ENCODE measurements at regions not wholly inside any gene's neighbourhood (a gene's known extent, or its start where the extent isn't known, plus 50 kb on each side); places are given as distances from the start of the nearest gene placed in this dataset.

DNA sequence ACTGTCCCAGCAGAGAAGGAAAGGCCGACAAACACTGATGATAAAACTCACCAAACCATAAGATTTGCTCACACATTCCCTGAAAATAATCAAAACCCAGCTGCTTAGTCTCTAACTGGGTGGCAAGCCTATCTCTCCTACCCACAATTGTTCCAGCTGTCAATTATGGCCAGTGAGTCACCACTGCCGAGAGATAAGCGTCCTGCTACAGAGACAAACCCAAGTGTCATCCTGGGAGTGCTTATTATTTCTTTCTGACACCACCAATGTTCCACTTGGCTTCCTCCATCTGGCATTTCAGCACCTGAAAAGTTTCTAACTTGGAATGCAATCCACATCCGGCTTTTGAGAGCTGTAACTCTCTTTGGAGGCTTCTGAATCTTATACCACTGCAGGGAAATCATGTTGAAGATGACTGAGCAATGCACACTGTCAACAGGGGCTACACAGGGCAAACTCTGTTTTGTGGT lies 51.5 kb upstream of the VAV3 start:
- TF ChIP-seq NFE2L1 (CRISPR knock-in tag; IDR thresholded peaks at IDR 0.05): no peak
- TF ChIP-seq SMAD3 (CRISPR knock-in tag; IDR thresholded peaks at IDR 0.05; ENCODE audit: borderline replicate concordance): no peak
- TF ChIP-seq SP1 (CRISPR knock-in tag; conservative IDR thresholded peaks at IDR 0.05): no peak
- TF ChIP-seq, protein P1, sequence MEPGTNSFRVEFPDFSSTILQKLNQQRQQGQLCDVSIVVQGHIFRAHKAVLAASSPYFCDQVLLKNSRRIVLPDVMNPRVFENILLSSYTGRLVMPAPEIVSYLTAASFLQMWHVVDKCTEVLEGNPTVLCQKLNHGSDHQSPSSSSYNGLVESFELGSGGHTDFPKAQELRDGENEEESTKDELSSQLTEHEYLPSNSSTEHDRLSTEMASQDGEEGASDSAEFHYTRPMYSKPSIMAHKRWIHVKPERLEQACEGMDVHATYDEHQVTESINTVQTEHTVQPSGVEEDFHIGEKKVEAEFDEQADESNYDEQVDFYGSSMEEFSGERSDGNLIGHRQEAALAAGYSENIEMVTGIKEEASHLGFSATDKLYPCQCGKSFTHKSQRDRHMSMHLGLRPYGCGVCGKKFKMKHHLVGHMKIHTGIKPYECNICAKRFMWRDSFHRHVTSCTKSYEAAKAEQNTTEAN (CRISPR knock-in tag; IDR thresholded peaks at IDR 0.05): no peak
- TF ChIP-seq RELA (CRISPR knock-in tag; IDR thresholded peaks at IDR 0.05; ENCODE audit: borderline replicate concordance): no peak
- TF ChIP-seq NR1H2 (CRISPR knock-in tag; IDR thresholded peaks at IDR 0.05): no peak
- TF ChIP-seq, protein P2, sequence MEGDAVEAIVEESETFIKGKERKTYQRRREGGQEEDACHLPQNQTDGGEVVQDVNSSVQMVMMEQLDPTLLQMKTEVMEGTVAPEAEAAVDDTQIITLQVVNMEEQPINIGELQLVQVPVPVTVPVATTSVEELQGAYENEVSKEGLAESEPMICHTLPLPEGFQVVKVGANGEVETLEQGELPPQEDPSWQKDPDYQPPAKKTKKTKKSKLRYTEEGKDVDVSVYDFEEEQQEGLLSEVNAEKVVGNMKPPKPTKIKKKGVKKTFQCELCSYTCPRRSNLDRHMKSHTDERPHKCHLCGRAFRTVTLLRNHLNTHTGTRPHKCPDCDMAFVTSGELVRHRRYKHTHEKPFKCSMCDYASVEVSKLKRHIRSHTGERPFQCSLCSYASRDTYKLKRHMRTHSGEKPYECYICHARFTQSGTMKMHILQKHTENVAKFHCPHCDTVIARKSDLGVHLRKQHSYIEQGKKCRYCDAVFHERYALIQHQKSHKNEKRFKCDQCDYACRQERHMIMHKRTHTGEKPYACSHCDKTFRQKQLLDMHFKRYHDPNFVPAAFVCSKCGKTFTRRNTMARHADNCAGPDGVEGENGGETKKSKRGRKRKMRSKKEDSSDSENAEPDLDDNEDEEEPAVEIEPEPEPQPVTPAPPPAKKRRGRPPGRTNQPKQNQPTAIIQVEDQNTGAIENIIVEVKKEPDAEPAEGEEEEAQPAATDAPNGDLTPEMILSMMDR (IDR thresholded peaks at IDR 0.05): no peak
- no peak for TF ChIP-seq SMAD4 (CRISPR knock-in tag; IDR thresholded peaks at IDR 0.05)
- TF ChIP-seq, protein P3, sequence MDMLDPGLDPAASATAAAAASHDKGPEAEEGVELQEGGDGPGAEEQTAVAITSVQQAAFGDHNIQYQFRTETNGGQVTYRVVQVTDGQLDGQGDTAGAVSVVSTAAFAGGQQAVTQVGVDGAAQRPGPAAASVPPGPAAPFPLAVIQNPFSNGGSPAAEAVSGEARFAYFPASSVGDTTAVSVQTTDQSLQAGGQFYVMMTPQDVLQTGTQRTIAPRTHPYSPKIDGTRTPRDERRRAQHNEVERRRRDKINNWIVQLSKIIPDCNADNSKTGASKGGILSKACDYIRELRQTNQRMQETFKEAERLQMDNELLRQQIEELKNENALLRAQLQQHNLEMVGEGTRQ (CRISPR knock-in tag; IDR thresholded peaks at IDR 0.05): no peak
- TF ChIP-seq, protein P4, sequence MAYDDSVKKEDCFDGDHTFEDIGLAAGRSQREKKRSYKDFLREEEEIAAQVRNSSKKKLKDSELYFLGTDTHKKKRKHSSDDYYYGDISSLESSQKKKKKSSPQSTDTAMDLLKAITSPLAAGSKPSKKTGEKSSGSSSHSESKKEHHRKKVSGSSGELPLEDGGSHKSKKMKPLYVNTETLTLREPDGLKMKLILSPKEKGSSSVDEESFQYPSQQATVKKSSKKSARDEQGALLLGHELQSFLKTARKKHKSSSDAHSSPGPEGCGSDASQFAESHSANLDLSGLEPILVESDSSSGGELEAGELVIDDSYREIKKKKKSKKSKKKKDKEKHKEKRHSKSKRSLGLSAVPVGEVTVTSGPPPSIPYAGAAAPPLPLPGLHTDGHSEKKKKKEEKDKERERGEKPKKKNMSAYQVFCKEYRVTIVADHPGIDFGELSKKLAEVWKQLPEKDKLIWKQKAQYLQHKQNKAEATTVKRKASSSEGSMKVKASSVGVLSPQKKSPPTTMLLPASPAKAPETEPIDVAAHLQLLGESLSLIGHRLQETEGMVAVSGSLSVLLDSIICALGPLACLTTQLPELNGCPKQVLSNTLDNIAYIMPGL (CRISPR knock-in tag; IDR thresholded peaks at IDR 0.05): no peak
